ENCODE measurements at regions not wholly inside any gene's neighbourhood (a gene's known extent, or its start where the extent isn't known, plus 50 kb on each side); places are given as distances from the start of the nearest gene placed in this dataset.
A peak's percentile ranks its signal among the peaks of the same experiment; 100 is the strongest.

DNA sequence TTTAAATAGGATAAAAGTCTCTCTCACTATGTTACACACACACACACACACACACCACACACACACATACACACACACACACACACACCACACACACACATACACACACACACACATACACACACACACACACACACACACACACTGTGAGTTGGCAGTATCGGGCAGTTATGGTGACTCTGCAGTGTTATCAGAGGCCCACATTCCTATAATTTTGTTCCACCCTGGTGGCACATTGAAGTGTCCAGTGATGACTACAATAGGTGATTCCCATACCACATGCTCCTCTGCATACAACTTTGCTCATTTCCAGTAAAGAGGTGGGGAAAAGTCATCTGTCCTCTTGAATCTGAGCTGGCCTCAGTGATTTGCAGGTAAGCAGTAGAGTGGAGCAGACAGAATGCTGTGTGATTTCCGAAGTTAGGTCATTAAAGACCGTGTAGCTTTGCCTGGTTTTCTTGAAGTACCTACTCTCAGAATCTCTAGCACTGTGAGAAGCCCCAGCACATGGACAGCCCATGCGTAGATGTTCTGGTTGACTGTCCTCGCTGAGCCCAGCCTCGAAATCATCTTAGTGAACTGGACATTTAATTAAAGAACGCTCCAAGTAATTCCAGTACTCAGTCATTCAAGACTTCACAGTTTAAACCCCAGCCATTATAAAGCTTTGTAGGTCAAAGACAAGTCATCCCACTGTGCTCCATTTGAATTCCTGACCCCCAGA lies 836.6 kb upstream of the SOX9 start:
- DNase-seq (ENCODE audit: low spot score), result no peak

DNA sequence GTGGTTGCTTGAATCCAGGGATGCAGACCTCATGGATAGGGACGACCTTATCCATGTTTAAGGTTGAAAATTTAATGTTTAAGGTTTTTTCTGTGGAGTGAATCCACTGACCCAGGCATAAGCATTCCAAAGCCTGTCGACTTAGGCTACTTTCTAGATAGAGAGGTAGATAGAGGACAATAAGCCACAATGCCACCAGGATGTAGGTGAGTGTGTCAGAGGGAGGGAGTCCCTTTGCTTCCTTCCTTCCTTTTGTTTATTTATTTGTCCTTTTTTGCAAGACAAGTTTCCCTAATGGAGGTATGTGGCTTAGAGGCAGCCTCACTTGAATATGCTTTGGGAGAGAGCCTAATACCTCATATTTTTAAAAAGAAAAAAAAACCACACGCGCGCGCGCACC lies 834.2 kb upstream of the SOX9 start:
- peak; percentile 17 for DNase-seq (ENCODE audit: low spot score)

DNA sequence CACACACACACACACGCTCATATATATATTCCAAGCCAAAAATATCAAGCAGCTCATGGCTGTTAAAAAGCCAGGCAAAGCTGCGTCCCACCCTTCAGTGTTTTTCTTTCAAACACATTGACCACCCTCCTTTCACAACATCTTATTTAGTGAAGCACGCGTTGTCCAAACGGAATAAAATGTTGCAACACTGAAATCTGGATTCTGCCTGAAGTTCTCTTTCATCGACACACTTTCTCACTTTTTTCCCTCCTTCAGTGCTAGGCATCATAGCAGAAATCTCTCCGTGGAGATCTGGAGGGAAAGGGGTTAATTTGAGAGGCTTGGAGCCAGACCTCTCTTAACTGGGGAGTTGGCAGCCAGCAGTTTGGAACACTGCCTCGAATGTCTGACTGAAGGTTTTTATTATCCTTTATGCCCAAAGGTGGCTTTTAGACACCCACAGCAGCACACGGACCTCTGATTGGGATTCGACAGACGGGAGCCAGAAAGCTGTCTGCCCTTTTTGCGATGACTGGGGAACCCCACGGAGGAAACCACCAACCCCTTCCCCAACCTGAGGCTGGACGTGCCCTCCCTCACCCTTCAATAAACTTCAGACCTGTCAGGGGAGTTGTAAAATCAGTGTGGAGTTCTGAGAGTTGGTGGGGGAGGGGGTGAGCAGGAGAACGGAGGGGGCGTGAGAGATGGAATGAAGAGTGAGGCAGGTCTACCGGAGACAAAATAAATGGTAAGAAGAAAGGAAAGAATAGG lies 833.6 kb upstream of the SOX9 start:
- no peak for DNase-seq (ENCODE audit: low spot score)

GRCh38 chr17:71292006-71292405 lies 828.8 kb upstream of the SOX9 start:
- DNase-seq (ENCODE audit: low spot score), result no peak

DNA sequence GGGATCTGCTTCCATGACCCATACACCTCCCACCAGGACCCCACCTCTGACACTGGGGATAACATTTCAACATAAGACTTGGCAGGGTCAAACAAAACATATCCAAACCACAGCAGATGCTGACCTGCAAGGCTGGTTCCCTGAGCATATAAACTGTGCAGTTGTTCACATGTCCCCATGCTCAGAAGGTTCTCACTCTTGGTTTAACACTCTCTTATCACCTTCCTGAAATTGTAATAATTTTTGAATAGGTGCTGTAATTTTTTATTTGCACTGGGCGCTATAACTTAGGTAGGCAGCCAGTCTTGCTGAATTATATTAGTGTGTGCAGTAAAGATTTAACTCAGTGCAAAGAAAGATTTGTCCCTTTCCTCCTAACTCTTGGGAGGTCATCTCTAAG lies 824.8 kb upstream of the SOX9 start:
- no peak for DNase-seq (ENCODE audit: low spot score)

DNA sequence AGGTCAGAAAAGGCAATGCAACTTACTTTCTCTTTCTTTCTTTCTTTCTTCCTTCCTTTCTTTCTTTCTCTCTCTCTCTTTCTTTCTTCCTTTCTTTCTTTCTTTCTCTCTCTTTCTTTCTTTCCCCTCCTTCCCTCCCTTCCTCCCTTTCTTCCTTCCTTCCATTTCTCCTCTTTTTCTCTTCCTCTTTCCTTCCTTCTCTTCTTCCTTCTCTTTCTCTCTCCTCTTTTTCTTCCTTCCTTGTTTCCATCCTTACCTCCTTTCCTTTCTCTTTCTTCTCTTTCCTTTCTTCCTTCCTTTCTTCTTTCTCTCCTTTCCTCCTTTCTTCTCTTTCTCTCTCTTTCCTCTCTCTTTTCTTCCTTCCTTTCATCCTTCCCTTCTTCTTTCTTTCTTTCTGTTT lies 819.8 kb upstream of the SOX9 start:
- no peak for DNase-seq (ENCODE audit: low spot score)

- no peak for DNase-seq (ENCODE audit: low spot score)
Measured at GRCh38 chr17:71302721-71303549, 817.9 kb upstream of the SOX9 start.

DNA sequence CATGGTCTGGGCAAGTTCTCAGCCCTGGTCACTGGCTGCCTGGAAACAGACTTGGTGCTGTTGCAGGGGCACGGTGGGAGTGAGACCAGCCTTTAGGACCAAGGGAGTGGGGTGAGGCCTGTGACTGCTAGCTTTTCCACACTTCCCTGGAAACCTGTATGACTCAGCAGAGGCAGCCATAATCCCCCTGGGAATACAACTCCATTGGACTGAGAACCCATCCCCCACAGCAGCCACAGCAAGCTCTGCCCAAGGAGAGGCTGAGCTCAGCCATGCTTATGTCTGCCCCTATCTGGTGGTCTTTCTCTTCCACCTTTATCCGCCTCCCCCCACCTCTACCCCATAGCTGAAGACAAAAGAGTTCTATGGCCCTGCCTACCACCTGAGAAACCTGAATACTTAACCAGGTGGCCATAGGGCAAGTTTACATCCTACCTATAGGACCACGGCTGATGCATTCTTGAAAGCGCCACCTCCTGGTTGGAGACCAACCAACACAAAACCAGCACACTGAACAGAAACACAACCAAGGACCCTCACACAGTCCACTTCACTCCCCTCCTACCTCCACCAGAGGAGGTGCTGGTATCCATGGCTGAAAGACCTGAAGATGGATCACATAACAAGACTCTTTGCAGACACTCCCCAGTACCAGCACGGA lies 816.2 kb upstream of the SOX9 start:
- no peak for DNase-seq (ENCODE audit: low spot score)

GRCh38 chr17:71313866-71314265 lies 807.0 kb upstream of the SOX9 start:
- DNase-seq (ENCODE audit: low spot score), result no peak

DNA sequence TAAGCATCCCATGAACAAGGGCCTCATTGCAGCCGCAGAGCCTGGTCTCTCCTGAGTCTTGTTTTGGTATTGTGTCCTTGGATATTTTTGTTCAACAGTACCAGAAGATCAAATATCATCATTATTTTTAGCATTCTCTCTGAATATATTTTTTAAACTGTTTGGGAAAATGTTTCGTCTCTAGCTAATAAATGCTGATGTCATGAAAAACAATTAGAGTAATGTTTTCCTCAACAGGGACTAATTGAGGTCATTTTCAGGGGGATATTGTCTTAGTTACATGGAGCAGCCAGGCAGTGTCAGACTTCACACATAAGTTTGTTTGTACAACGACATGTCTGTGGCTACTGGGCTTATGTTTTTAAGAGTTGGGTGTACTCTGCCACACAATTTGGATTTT lies 805.3 kb upstream of the SOX9 start:
- no peak for DNase-seq (ENCODE audit: low spot score)

DNA sequence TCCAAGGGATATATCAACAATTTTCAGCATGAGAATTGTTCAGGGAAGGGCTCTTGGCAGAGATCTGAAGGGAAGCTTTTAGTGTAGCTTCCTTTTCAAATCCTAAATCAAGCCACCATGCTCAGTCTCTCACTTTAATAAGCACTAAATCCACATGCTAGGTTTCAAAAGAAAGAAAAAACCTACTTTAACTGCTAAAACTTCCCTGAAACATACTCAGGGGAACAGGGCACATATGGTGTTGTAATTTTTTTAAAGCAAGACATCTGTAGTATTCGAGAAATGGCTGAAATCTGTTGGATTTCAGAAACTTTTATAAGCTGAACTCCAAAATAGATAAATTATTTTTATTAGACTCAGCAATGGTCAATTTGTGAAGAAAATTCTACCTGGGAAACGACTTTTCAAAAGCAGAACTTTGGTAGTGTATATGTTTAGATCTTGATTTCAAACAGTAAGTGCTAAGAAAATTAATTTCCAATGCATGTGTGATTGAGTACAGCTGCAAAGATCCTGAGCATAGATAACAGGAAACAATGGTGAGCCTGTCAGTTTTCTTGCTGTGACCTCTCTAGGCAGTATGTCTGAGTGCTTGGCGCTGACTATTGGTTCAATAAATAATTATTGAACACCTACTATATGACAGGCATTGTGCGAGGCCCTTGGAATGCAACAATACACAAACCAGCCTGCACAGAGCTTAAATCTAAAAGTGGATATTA lies 804.5 kb upstream of the SOX9 start:
- DNase-seq (ENCODE audit: low spot score), result no peak

- DNase-seq (ENCODE audit: low spot score), result no peak
Measured at GRCh38 chr17:71320009-71320796, 800.6 kb upstream of the SOX9 start.

DNA sequence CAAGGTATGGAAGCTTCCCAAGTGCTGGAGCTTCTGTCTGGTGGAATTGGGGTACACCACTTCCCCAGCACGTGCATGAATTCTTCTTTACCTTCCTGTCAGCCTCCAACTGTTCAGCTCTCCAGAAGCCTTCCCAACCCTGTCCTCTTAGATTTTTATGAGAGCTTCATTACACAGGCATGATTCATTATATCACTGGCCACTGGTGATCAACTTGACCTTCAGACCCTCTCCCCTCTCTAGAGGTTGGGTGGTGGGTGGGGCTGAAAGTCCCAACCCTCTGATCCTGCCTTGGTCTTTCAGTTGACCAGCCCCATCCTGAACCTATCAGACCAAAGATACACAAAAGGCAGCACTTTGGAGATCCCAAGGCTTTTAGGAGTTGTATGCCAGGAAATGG lies 795.7 kb upstream of the SOX9 start:
- no peak for DNase-seq (ENCODE audit: low spot score)

- no peak for DNase-seq (ENCODE audit: low spot score)
Measured at GRCh38 chr17:71325886-71326285, 794.9 kb upstream of the SOX9 start.

- DNase-seq (ENCODE audit: low spot score), result no peak
Measured at GRCh38 chr17:71327376-71328059, 793.3 kb upstream of the SOX9 start.

GRCh38 chr17:71329310-71330098 lies 791.3 kb upstream of the SOX9 start:
- no peak for DNase-seq (ENCODE audit: low spot score)

GRCh38 chr17:71330099-71330375 lies 790.8 kb upstream of the SOX9 start:
- no peak for DNase-seq (ENCODE audit: low spot score)

GRCh38 chr17:71331754-71332325 lies 789.0 kb upstream of the SOX9 start:
- no peak for DNase-seq (ENCODE audit: low spot score)

DNA sequence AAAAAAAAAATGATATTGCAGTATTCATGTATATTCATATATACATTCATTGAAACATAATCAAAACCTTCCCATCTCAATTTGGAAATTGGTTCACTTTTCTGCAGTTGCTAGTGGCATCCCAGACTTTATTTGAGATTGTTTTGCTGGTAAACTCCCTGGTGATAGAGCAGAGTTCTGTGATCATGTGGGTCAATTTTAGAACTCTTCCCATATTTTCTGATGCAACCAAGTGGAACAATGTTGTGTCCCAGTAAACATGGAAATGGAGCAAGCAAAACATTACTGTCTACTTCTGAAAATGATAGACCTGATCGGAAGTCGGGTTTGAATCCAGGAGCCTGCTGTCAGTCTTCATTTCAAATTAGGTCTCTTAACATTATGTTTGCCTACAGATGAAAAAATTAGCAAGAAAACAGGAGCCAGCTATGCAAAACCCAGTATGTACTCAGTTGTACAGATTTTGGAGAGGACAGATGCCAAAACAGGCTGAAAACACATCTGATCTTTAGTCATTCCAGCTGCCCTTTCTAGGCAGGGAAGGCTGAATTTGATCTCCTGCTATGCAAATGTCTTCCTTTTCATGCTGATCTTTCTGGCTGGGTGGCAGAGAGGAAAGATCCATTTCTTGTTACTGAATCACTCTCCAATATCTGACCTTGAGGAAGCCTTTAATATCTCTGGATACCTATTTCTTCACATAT lies 786.6 kb upstream of the SOX9 start:
- DNase-seq (ENCODE audit: low spot score), result peak; percentile 35
